ACHN (cell line): ENCODE measurements at regions not wholly inside any gene's neighbourhood (a gene's known extent, or its start where the extent isn't known, plus 50 kb on each side); places are given as distances from the start of the nearest gene placed in this dataset.

ENCODE experiments used
- DNase-seq: peaks from one replicate; pipeline ENCODE4 v3.0.0-alpha.2; 2015
- in situ Hi-C: cut with HindIII; loops from 2 replicates; pipeline ENCODE4 v1.10.0; 2017; ENCODE audit warnings: low sequenced_read_pairs, low pct_ligation_motif_present, low pct_unique_long_range_greater_than_20kb

GRCh38 chrX:39616731-39617130 lies 481.0 kb downstream of the BCOR start:
- DNase-seq: no peak
- in situ Hi-C loops: no loop called here

GRCh38 chrX:39618178-39618577 lies 479.6 kb downstream of the BCOR start:
- DNase-seq: no peak
- in situ Hi-C loops: no loop called here

GRCh38 chrX:39619182-39620009 lies 478.4 kb downstream of the BCOR start:
- DNase-seq: no peak
- in situ Hi-C loops: no loop called here

GRCh38 chrX:39624166-39624565 lies 473.6 kb downstream of the BCOR start:
- in situ Hi-C loops: no loop called here
- DNase-seq: no peak

- no peak for DNase-seq
- in situ Hi-C loops: no loop called here
Measured at GRCh38 chrX:39625810-39626209, 471.9 kb downstream of the BCOR start.

GRCh38 chrX:39626749-39627148 lies 471.0 kb downstream of the BCOR start:
- DNase-seq: no peak
- in situ Hi-C loops: no loop called here

- in situ Hi-C loops: no loop called here
- no peak for DNase-seq
Measured at GRCh38 chrX:39627257-39627656, 470.5 kb downstream of the BCOR start.

- DNase-seq: no peak
Measured at GRCh38 chrX:39629001-39629400, 468.8 kb downstream of the BCOR start.

GRCh38 chrX:39630344-39630743 lies 467.4 kb downstream of the BCOR start:
- in situ Hi-C loops: no loop called here
- DNase-seq: no peak

More at GRCh38 chrX:39629001-39629400, 468.8 kb downstream of the BCOR start:
- in situ Hi-C loops: no loop called here

GRCh38 chrX:39631276-39632229 lies 466.2 kb downstream of the BCOR start:
- in situ Hi-C loops: no loop called here
- DNase-seq: no peak

GRCh38 chrX:39633293-39633692 lies 464.5 kb downstream of the BCOR start:
- in situ Hi-C loops: no loop called here
- no peak for DNase-seq

- in situ Hi-C loops: no loop called here
Measured at GRCh38 chrX:39636481-39636880, 461.3 kb downstream of the BCOR start.

GRCh38 chrX:39638526-39638925 lies 459.2 kb downstream of the BCOR start:
- no peak for DNase-seq
- in situ Hi-C loops: no loop called here

More at GRCh38 chrX:39636481-39636880, 461.3 kb downstream of the BCOR start:
- no peak for DNase-seq

- in situ Hi-C loops: no loop called here
Measured at GRCh38 chrX:39639871-39640270, 457.9 kb downstream of the BCOR start.

GRCh38 chrX:39640866-39641265 lies 456.9 kb downstream of the BCOR start:
- DNase-seq: no peak
- in situ Hi-C loops: no loop called here

More at GRCh38 chrX:39639871-39640270, 457.9 kb downstream of the BCOR start:
- DNase-seq: no peak

GRCh38 chrX:39642071-39642470 lies 455.7 kb downstream of the BCOR start:
- in situ Hi-C loops: no loop called here
- no peak for DNase-seq

GRCh38 chrX:39643550-39643949 lies 454.2 kb downstream of the BCOR start:
- in situ Hi-C loops: no loop called here
- no peak for DNase-seq

- no peak for DNase-seq
- in situ Hi-C loops: no loop called here
Measured at GRCh38 chrX:39645178-39645895, 452.4 kb downstream of the BCOR start.
